Endothelial cell of umbilical vein (primary cell): ENCODE measurements at regions not wholly inside any gene's neighbourhood (a gene's known extent, or its start where the extent isn't known, plus 50 kb on each side); places are given as distances from the start of the nearest gene placed in this dataset.

ENCODE experiments used
- EZH2 ChIP-seq: IDR thresholded peaks from 2 replicates; pipeline ENCODE4 v1.6.1; 2012; ENCODE audit warnings: borderline replicate concordance, low read depth, mild to moderate bottlenecking, moderate library complexity, low read length, inconsistent platforms; ENCODE audit not compliant: severe bottlenecking
- GATA2 ChIP-seq: IDR thresholded peaks from 2 replicates; pipeline ENCODE4 v1.7.0; 2011; ENCODE audit warnings: low read depth, mild to moderate bottlenecking, moderate library complexity, mixed read lengths, low read length; ENCODE audit not compliant: insufficient read length, insufficient read depth
- JUN ChIP-seq: IDR thresholded peaks from 2 replicates; pipeline ENCODE4 v1.6.1; 2011; ENCODE audit warnings: borderline replicate concordance, low read depth; ENCODE audit not compliant: insufficient read length, insufficient read depth
- MYC ChIP-seq: IDR thresholded peaks from one replicate; pipeline ENCODE4 v1.6.1; 2011; ENCODE audit warnings: mild to moderate bottlenecking, low read depth, low read length
- POLR2A ChIP-seq: IDR thresholded peaks from 2 replicates; pipeline ENCODE4 v1.6.1; 2012; ENCODE audit warnings: low read depth, mild to moderate bottlenecking, control low read depth, low read length
- POLR2AphosphoS5 ChIP-seq: IDR thresholded peaks from 2 replicates; pipeline ENCODE4 v1.6.1; 2012; ENCODE audit warnings: low read depth, mild to moderate bottlenecking, control low read depth, low read length, moderate library complexity; ENCODE audit not compliant: insufficient read depth
- TF ChIP-seq, protein P1 (sequence below), 2 donors: IDR thresholded peaks; 1 replicate in 1 of 2; 2 replicates in 1 of 2; pipeline ENCODE4 v1.5.1; 2011; ENCODE audit warnings: low read length in 2 of 2, mild to moderate bottlenecking in 2 of 2, moderate library complexity in 2 of 2, control low read depth in 1 of 2, inconsistent platforms in 1 of 2, low read depth in 1 of 2; ENCODE audit not compliant: insufficient read depth in 1 of 2; ENCODE audit errors: extremely low read depth in 1 of 2
- TF ChIP-seq, protein P2 (sequence below): IDR thresholded peaks from 2 replicates; pipeline ENCODE4 v1.6.1; 2011; ENCODE audit not compliant: insufficient read depth, insufficient read length

DNA sequence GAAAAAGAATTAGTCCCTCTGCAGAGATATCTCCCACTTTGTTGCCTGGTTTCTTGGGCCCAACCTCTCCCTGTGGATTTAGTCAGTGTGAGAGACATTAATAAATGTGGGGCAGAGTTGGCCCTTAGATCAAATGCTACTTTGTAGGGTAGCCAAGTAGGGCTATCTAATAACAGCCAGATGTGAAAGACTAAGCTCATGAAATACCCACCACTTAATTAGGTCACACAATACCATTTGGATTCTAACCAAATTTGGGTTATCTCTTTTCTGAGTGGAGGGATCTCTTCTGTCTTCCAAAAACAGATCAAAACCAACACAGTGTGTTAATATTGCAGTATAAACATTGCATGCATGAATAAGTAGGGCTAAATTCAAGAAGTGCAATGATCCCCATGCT, 626.8 kb upstream of the ZEB2 start:
- TF ChIP-seq, protein P1, sequence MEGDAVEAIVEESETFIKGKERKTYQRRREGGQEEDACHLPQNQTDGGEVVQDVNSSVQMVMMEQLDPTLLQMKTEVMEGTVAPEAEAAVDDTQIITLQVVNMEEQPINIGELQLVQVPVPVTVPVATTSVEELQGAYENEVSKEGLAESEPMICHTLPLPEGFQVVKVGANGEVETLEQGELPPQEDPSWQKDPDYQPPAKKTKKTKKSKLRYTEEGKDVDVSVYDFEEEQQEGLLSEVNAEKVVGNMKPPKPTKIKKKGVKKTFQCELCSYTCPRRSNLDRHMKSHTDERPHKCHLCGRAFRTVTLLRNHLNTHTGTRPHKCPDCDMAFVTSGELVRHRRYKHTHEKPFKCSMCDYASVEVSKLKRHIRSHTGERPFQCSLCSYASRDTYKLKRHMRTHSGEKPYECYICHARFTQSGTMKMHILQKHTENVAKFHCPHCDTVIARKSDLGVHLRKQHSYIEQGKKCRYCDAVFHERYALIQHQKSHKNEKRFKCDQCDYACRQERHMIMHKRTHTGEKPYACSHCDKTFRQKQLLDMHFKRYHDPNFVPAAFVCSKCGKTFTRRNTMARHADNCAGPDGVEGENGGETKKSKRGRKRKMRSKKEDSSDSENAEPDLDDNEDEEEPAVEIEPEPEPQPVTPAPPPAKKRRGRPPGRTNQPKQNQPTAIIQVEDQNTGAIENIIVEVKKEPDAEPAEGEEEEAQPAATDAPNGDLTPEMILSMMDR (IDR thresholded peaks at IDR 0.05; ENCODE audit: extremely low read depth in 1 of 2, insufficient read depth in 1 of 2, low read depth in 1 of 2, low read length in 2 of 2), result no peak
- TF ChIP-seq POLR2A (no peak), JUN (no peak), POLR2AphosphoS5 (no peak), GATA2 (no peak), EZH2 (no peak), MYC (no peak)
- TF ChIP-seq, protein P2, sequence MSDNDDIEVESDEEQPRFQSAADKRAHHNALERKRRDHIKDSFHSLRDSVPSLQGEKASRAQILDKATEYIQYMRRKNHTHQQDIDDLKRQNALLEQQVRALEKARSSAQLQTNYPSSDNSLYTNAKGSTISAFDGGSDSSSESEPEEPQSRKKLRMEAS, result no peak
